Small intestine (tissue), 7 donors: ENCODE measurements at regions not wholly inside any gene's neighbourhood (a gene's known extent, or its start where the extent isn't known, plus 50 kb on each side); places are given as distances from the start of the nearest gene placed in this dataset.

Experiments used
- DNase-seq, 2 donors: peaks; one replicate each; pipeline versions ENCODE4 v3.0.0 to v3.0.0-alpha.2; 2013
- FAIRE-seq: peaks from 2 replicates; lab custom pipeline; 2012; peaks lifted over from hg19 to GRCh38; lab: Jason Lieb, UNC
- H3K27ac ChIP-seq, 3 donors: one replicate each; pipeline ENCODE4 v1.5.1; 2013; ENCODE audit warnings: low read length in 2 of 3, mild to moderate bottlenecking in 2 of 3, control low read depth in 1 of 3, inconsistent platforms in 1 of 3, low read depth in 1 of 3, moderate library complexity in 1 of 3
- H3K27me3 ChIP-seq, 3 donors: one replicate each; pipeline ENCODE4 v1.6.1; 2013; ENCODE audit warnings: low read length in 3 of 3, inconsistent platforms in 1 of 3; ENCODE audit not compliant: control insufficient read depth in 3 of 3, insufficient read depth in 3 of 3
- H3K36me3 ChIP-seq, 3 donors: one replicate each; pipeline ENCODE4 v1.6.1; 2013; ENCODE audit warnings: low read length in 3 of 3, inconsistent platforms in 1 of 3, low read depth in 1 of 3, mild to moderate bottlenecking in 1 of 3, moderate library complexity in 1 of 3; ENCODE audit not compliant: control insufficient read depth in 3 of 3, insufficient read depth in 2 of 3
- H3K4me1 ChIP-seq, 3 donors: one replicate each; pipeline ENCODE4 v1.6.1; 2013; ENCODE audit warnings: low read length in 2 of 3, inconsistent platforms in 1 of 3, low read depth in 1 of 3, mild to moderate bottlenecking in 1 of 3, moderate library complexity in 1 of 3; ENCODE audit not compliant: control insufficient read depth in 3 of 3, insufficient read depth in 2 of 3
- H3K4me3 ChIP-seq, 3 donors: one replicate each; pipeline ENCODE4 v1.5.1; 2013; ENCODE audit warnings: low read length in 3 of 3, control low read depth in 1 of 3, inconsistent platforms in 1 of 3, low read depth in 1 of 3, mild to moderate bottlenecking in 1 of 3, moderate library complexity in 1 of 3
- H3K9me3 ChIP-seq, 2 donors: one replicate each; pipeline ENCODE4 v1.6.1; 2013; ENCODE audit warnings: low read depth in 1 of 2, low read length in 1 of 2; ENCODE audit not compliant: control insufficient read depth in 2 of 2, insufficient read depth in 1 of 2
- WGBS, 3 donors: extraction: QIAGEN DNeasy Blood & Tissue Kit; methylation state at CpG; one replicate each; pipeline ENCODE4 v1.1.7; 2013; 5-methylcytosine and 5-hydroxymethylcytosine counted together
- donor health status: healthy with polysubstance abuse.
- donor health status: control.
- donor health status: control.
- donor health status: Bipolar disorder and iron deficiency.
- donor health status: healthy.

- Histone ChIP-seq H3K27me3 (no peaks in the 10 kb centered on the region), H3K9me3 (no peaks in the 10 kb centered on the region), H3K4me1 (no peaks in the 10 kb centered on the region), H3K27ac (no peak overlapping the region), H3K36me3 (no peaks in the 10 kb centered on the region), H3K4me3 (no peak overlapping the region)
- FAIRE-seq (no peak), DNase-seq (no peak)
- 69 to 75% (median 75%) methylated on average over 8 of the region's 8 CpGs for WGBS, 3 donors
Measured at GRCh38 chr2:216909541-216910210, 49.8 kb upstream of the TNP1 start.
